Epithelial cell of esophagus (primary cell): ENCODE measurements at regions not wholly inside any gene's neighbourhood (a gene's known extent, or its start where the extent isn't known, plus 50 kb on each side); places are given as distances from the start of the nearest gene placed in this dataset.
"Not testable (repeated sequence)": the region's sequence is repeated elsewhere in the genome, so short reads cannot be mapped to it uniquely, and the experiment has no call there.

Experiments
- DNase-seq: peaks from one replicate; pipeline ENCODE4 v3.0.0; 2010; ENCODE audit warnings: low read depth
- H3K4me3 ChIP-seq: 2 replicates; pipeline ENCODE4 v1.5.1; 2011; ENCODE audit warnings: mild to moderate bottlenecking, low read length, control low read depth
- TF ChIP-seq, protein P1 (sequence below): IDR thresholded peaks from 2 replicates; pipeline ENCODE4 v1.5.1; 2011; ENCODE audit warnings: low read depth, mild to moderate bottlenecking, low read length, control low read depth, inconsistent platforms; ENCODE audit not compliant: insufficient read depth; ENCODE audit errors: missing control alignments

DNA sequence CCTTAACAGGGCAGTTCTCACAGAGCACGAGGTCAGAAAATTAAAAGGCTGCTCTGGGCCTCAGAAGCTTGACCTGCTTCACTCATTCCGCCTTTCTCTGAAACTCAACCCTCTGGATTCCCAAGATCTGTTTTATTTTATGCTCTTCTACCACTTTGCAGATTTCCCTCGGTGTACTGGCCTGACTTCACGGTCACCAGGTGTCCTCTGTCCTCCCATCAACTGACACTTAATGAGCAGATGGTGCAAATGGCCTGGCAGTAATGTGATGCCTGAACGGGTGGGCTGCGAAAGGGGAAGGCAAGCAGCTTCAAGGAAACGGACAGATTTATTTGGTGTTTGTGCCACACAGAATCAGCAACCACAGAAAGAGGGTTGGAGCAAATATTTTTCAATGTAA lies 169.7 kb upstream of the TFAP2D start:
- TF ChIP-seq, protein P1, sequence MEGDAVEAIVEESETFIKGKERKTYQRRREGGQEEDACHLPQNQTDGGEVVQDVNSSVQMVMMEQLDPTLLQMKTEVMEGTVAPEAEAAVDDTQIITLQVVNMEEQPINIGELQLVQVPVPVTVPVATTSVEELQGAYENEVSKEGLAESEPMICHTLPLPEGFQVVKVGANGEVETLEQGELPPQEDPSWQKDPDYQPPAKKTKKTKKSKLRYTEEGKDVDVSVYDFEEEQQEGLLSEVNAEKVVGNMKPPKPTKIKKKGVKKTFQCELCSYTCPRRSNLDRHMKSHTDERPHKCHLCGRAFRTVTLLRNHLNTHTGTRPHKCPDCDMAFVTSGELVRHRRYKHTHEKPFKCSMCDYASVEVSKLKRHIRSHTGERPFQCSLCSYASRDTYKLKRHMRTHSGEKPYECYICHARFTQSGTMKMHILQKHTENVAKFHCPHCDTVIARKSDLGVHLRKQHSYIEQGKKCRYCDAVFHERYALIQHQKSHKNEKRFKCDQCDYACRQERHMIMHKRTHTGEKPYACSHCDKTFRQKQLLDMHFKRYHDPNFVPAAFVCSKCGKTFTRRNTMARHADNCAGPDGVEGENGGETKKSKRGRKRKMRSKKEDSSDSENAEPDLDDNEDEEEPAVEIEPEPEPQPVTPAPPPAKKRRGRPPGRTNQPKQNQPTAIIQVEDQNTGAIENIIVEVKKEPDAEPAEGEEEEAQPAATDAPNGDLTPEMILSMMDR: no peak
- DNase-seq: no peak
- no peak overlapping the region for H3K4me3 ChIP-seq

GRCh38 chr6:50549026-50549425 lies 164.3 kb upstream of the TFAP2D start:
- TF ChIP-seq, protein P1: no peak
- DNase-seq: no peak
- no peak overlapping the region for H3K4me3 ChIP-seq

- DNase-seq: no peak
- TF ChIP-seq, protein P1: no peak
- H3K4me3 ChIP-seq: no peak overlapping the region
Observed at GRCh38 chr6:50549475-50549874, 163.9 kb upstream of the TFAP2D start.

DNA sequence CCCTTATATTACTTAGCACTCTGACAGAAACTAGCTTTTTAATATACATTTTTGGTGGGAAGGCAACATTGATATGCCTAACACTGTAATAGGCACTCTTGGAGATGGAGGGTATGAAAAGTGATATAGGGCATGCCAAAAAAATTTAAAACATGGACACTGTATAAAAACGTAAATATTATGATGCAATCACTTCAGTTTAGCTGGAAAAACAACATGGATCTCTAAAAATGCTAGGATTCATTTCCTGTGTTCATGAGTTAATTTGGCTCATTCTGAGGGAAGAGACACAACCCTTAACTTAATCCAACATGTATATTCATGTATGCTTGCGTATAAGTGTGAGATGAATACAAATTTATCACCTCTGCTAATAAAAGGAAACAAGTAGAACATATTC lies 157.3 kb upstream of the TFAP2D start:
- DNase-seq: no peak

GRCh38 chr6:50565004-50565403 lies 148.3 kb upstream of the TFAP2D start:
- H3K4me3 ChIP-seq: no peak overlapping the region
- no peak for DNase-seq
- TF ChIP-seq, protein P1: no peak

More for the DNA sequence above, 157.3 kb upstream of the TFAP2D start:
- TF ChIP-seq, protein P1: no peak
- H3K4me3 ChIP-seq: no peak overlapping the region

GRCh38 chr6:50571230-50571629 lies 142.1 kb upstream of the TFAP2D start:
- H3K4me3 ChIP-seq: not testable (repeated sequence)

GRCh38 chr6:50585441-50586330 lies 127.6 kb upstream of the TFAP2D start:
- H3K4me3 ChIP-seq: no peak overlapping the region
- no peak for DNase-seq
- TF ChIP-seq, protein P1: no peak

More at GRCh38 chr6:50571230-50571629, 142.1 kb upstream of the TFAP2D start:
- DNase-seq: not testable (repeated sequence)
